GM12865 (cell line): ENCODE measurements at regions not wholly inside any gene's neighbourhood (a gene's known extent, or its start where the extent isn't known, plus 50 kb on each side); places are given as distances from the start of the nearest gene placed in this dataset.

ENCODE experiments used
- DNase-seq: peaks from one replicate; pipeline ENCODE4 v3.0.0; 2010; ENCODE audit warnings: low read depth
- H3K4me3 ChIP-seq: 2 replicates; pipeline ENCODE4 v1.5.1; 2011; ENCODE audit warnings: mild to moderate bottlenecking, low read depth, low read length, control low read depth
- TF ChIP-seq, protein P1 (sequence below): IDR thresholded peaks from 2 replicates; pipeline ENCODE4 v1.5.1; 2011; ENCODE audit warnings: low read length, control low read depth, low read depth, inconsistent platforms; ENCODE audit not compliant: insufficient read depth; ENCODE audit errors: missing control alignments

- no peak for DNase-seq
- H3K4me3 ChIP-seq: no peak overlapping the region
- TF ChIP-seq, protein P1, sequence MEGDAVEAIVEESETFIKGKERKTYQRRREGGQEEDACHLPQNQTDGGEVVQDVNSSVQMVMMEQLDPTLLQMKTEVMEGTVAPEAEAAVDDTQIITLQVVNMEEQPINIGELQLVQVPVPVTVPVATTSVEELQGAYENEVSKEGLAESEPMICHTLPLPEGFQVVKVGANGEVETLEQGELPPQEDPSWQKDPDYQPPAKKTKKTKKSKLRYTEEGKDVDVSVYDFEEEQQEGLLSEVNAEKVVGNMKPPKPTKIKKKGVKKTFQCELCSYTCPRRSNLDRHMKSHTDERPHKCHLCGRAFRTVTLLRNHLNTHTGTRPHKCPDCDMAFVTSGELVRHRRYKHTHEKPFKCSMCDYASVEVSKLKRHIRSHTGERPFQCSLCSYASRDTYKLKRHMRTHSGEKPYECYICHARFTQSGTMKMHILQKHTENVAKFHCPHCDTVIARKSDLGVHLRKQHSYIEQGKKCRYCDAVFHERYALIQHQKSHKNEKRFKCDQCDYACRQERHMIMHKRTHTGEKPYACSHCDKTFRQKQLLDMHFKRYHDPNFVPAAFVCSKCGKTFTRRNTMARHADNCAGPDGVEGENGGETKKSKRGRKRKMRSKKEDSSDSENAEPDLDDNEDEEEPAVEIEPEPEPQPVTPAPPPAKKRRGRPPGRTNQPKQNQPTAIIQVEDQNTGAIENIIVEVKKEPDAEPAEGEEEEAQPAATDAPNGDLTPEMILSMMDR: no peak
Measured at GRCh38 chr17:77763023-77763422, 195.5 kb upstream of the TNRC6C start.

- TF ChIP-seq, protein P1: no peak
- DNase-seq: no peak
- H3K4me3 ChIP-seq: no peak overlapping the region
Measured at GRCh38 chr17:77763575-77763974, 194.9 kb upstream of the TNRC6C start.

- DNase-seq: no peak
- TF ChIP-seq, protein P1: no peak
- no peak overlapping the region for H3K4me3 ChIP-seq
Measured at GRCh38 chr17:77765292-77765691, 193.2 kb upstream of the TNRC6C start.

DNA sequence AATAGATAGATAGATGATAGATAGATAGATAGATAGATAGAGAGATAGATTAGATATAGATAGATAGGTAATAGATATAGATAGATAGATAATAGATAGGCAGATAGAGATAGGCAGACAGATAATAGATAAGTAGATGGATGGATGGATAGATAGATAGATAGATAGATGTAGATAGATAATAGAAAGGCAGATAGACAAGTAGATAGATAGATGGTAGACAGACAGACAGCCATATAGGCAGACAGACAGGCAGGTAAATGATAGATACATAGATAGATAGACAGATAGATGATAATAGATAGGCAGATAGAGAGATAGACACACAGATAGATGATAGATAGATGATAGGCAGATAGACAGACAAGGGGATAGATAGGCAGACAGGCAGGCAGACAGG is 191.4 kb upstream of the TNRC6C start:
- TF ChIP-seq, protein P1: no peak
- DNase-seq: no peak
- H3K4me3 ChIP-seq: no peak overlapping the region

DNA sequence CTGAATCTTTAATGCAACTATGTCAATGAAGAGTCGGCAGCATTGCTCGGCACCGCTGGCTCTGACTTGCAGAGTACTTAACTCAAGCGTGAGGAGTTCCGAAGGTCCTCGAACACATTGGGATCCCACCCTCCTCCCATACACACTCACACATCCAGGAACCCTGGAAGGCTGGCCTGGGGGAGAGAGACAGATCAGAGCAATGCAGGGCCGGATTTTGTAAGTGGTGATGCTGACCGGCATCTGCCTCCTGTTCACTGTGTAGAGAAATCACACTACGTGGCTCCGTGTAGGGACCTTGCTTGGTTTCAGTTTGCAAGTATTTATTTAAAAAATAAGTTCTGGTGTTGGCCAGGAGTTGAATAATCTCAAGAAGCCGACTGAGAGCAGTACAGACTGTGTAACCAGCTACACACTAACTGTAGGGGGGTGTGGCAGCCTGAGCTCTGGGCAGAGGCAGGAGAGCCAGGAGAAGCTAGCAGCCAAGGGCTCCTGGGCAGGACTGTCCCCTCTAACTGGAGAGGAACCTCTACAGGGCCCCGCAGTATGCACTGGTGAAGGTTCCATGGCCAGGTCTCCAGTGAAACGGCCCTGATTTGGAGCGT is 190.2 kb upstream of the TNRC6C start:
- TF ChIP-seq, protein P1: no peak
- no peak for DNase-seq
- no peak overlapping the region for H3K4me3 ChIP-seq

GRCh38 chr17:77769215-77769614 is 189.3 kb upstream of the TNRC6C start:
- TF ChIP-seq, protein P1: no peak
- no peak for DNase-seq
- no peak overlapping the region for H3K4me3 ChIP-seq

DNA sequence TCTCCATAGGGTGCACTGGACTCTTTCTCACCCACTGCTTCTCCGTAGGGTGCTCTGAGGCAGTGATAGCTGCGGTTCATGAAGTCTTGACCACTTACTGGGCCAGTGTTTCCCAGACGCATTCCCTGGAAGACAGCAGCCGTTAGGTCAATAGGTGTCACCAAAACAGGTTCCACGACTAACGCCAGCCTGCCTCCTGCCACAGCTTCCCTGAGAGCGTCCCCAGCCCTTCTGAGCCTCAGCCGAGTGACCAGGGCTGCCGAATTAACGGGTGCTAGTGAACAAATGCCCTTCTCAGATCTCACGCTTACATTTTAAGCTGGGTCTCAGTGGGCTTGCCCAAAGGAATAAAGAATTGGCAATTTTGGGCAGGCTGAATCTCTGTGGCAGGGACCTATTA is 188.7 kb upstream of the TNRC6C start:
- TF ChIP-seq, protein P1: no peak
- DNase-seq: no peak
- H3K4me3 ChIP-seq: no peak overlapping the region
